Stimulated activated CD8-positive, alpha-beta memory T cell treated with anti-CD3 and anti-CD28 coated beads, Interleukin-15, amount 100 ng/mL, for 24 hours (primary cell): ENCODE measurements at regions not wholly inside any gene's neighbourhood (a gene's known extent, or its start where the extent isn't known, plus 50 kb on each side); places are given as distances from the start of the nearest gene placed in this dataset.

Source experiments
- DNase-seq: peaks from one replicate; pipeline ENCODE4 v3.0.0-alpha.2; 2020; ENCODE audit warnings: low read depth

GRCh38 chr7:25361387-25361786 is 133.1 kb upstream of the NPVF start:
- DNase-seq, result no peak

- DNase-seq, result no peak
Observed at GRCh38 chr7:25361863-25362262, 133.6 kb upstream of the NPVF start.

GRCh38 chr7:25368599-25369201 is 140.4 kb upstream of the NPVF start:
- no peak for DNase-seq

GRCh38 chr7:25369786-25370185 is 141.5 kb upstream of the NPVF start:
- DNase-seq, result no peak

GRCh38 chr7:25371972-25372371 is 143.7 kb upstream of the NPVF start:
- no peak for DNase-seq

GRCh38 chr7:25375805-25376600 is 147.7 kb upstream of the NPVF start:
- no peak for DNase-seq

- DNase-seq, result no peak
Observed at GRCh38 chr7:25379351-25380300, 151.3 kb upstream of the NPVF start.

- DNase-seq, result no peak
Observed at GRCh38 chr7:25381818-25382589, 153.7 kb upstream of the NPVF start.

GRCh38 chr7:25382869-25383268 is 154.6 kb upstream of the NPVF start:
- DNase-seq, result no peak

GRCh38 chr7:25383402-25383801 is 155.1 kb upstream of the NPVF start:
- no peak for DNase-seq

GRCh38 chr7:25384788-25385505 is 156.7 kb upstream of the NPVF start:
- no peak for DNase-seq

- DNase-seq, result no peak
Observed at GRCh38 chr7:25385506-25386136, 157.3 kb upstream of the NPVF start.

- no peak for DNase-seq
Observed at GRCh38 chr7:25386311-25386744, 158.0 kb upstream of the NPVF start.

- DNase-seq, result no peak
Observed at GRCh38 chr7:25388681-25389080, 160.4 kb upstream of the NPVF start.

GRCh38 chr7:25389489-25390106 is 161.3 kb upstream of the NPVF start:
- no peak for DNase-seq

- DNase-seq, result no peak
Observed at GRCh38 chr7:25391295-25391861, 163.1 kb upstream of the NPVF start.

GRCh38 chr7:25391961-25392587 is 163.8 kb upstream of the NPVF start:
- no peak for DNase-seq

- DNase-seq, result no peak
Observed at GRCh38 chr7:25392588-25393338, 164.5 kb upstream of the NPVF start.

GRCh38 chr7:25395976-25396375 is 167.7 kb upstream of the NPVF start:
- no peak for DNase-seq
